AG08396 (cell line): ENCODE measurements at regions not wholly inside any gene's neighbourhood (a gene's known extent, or its start where the extent isn't known, plus 50 kb on each side); places are given as distances from the start of the nearest gene placed in this dataset.

Experiments
- DNase-seq: peaks from one replicate; pipeline ENCODE4 v3.0.0; 2012; ENCODE audit warnings: low spot score, mixed read lengths

DNA sequence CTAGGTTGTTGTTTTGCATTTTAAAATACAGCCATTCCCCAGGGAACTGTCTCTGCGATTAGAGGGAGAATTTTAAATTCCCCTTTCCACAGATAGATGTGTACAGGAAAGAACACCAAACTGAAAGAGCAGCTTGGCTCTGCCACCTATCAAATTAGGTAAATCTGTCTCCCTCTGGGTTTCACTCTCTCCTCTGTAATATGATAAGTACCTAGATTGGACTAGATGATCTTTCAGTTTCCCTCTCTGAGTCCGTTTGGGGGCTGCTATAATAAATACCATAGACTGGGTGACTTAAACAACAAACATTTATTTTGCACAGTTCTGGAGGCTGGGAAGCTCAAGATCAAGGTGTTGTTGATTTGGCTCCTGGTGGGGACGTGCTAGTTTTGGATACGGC, 186.0 kb downstream of the KIF20B start:
- DNase-seq: no peak

DNA sequence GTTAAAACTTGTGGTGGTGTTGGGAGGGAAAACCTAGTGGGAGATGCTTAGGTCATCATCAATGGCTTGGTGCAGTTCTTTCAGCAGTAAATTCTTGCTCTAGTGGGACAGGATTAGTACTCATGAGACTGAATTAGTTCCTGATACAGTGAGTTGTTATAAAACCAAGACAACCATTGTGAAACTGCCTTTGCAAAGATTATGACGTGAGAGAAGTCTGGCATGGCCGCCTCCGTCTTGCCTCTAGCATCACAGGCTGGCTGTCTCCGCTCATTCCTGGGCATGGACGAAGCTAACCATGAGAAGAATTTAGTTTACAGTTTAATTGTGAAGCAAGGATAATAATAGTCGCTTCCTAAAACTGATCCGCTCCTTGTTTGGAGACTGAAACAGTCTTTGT, 186.4 kb downstream of the KIF20B start:
- DNase-seq: no peak

DNA sequence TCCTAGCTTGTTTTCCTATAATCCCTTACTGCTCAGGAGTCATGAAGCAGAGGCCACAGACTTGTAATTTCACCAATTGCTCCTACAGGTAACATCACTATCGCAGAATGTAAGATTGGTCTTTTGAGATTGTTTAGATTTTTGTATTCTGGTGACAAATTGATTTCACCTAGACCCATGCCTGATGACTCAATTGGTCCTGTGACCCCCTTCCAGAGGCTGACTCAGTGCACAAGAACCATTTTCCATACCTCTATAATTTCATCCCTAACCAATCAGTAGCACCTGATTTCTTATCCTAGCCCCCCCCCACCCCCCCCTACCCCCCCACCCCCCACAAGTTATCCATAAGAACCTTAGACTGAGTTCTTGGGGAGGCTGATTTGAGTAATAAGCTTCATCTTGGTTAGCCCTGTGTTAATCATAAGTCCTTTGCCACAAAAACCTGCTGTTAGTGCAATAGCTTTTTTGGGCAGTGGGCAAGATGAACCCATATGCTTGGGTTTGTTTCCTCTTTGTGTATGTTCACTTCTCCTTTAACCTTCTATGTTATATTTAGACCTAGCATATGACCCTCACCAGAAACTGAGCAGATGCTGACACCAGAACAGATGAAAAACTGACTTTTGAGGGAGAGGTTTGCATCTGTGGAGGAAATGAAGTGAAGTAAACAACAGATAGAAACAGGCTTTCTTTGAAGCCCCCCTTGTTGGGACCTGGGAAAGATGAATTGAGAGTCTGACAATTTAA, 187.1 kb downstream of the KIF20B start:
- DNase-seq: no peak

DNA sequence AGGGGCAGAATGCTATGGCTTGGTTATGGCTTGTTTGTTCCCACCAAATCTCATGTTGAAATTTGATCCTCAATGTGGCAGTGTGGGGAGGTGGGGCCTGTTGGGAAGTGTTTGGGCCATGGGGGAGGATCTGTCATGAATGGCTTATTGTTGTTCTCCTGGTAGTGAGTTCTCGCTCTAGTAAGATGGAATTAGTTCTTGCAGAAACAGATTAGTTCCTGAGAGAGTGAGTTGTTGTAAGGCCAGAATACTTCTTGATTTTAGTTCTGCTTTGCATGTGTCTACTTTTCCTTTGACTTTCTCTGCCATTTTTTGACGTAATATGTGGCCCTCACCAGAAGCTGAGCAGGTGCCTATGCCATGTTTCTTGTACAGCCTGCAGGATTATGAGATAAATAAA, 188.2 kb downstream of the KIF20B start:
- DNase-seq: no peak

DNA sequence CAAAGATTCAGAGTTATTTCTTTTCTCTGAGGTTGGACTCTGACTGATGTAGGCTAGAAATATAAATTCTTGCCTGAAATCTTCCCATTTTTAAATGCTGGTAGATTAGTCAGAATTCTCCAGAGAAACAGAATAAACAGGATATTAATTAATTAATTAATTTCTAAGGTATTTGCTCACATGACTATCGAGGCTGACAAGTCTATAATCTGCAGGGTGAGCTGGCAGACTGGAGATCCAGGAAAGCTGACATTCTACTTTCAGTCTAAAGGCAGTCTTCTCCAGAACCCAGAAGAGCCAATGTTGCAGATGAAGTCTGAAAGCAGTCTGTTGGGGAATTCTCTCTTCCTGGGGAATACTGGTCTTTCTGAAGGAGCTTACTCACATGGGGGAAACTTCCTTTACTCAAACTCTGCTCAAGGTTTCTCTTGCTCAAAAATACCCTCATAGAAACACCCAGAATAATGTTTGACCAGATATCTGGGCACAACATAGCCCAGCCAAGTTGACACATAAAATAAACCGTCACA, 189.7 kb downstream of the KIF20B start:
- DNase-seq: no peak

DNA sequence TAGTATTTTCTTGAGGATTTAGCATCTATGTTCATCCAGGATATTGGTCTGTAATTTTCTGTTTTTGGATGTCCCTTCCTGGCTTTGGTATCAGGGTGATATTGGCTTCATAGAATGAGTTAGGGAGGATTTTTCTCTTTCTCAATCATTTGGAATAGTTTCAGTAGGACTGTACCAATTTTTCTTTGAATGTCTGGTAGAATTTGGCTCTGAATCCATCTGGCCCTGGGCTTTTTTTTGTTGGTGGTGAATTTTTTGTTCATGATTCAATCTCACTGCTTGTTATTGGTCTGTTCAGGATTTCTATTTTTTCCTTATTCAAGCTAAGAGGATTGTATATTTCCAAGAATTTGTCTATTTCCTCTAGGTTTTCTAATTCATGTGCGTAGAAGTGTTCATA, 192.7 kb downstream of the KIF20B start:
- DNase-seq: no peak

DNA sequence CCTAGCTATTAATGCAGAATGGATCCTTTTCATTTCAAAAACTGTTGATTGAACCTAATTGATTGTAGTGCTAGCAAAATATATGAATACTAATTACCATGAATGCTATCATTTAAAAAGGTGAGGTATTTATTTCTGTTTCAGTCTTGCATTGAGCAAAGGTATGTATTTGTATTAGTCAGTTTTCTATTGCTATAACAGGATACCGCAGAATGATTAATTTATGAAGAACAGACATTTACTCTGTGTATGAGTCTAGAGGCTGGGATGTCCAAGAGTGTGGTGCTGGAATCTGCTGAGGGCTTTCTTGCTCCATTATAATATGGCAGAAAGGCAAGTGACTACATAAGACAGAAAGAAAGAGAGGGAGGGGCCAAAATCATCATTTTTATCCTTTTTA, 199.2 kb downstream of the KIF20B start:
- DNase-seq: no peak

DNA sequence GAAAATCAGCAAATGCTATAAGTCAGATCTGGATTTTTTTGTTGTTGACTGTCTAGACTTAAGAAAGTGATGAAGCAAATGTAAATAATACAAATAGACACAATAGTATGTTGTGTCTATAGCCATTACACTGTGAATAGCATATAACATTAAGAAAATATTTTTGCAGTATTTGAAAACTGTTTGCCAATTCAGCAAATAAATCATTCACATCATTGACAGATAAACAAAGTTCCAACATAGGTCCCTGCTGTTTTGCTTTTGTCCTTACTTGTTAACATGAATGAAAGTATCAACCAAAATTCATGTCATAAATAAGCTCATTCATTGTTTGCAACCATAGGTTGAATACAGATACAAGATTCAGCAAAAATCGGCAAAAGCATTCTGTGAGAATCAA, 200.5 kb downstream of the KIF20B start:
- no peak for DNase-seq

DNA sequence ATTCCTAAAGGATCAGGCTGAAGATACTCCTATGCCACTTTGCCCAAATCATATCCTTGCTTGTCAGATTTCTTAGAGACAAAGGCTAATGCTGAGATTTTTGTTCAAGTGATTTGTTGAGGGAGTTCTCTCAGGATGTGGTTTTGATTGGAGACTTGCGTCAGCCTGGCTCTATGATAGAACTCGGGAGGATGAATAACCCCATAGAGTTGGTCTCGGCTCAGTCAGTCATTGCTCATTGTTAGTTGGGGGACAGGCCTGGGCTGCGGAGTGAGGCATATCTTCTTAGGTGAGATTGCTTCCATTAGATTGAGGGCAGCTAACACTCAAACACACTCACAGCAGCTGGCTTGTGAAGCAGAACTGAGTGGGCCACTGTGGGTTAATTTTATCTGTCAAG, 203.4 kb downstream of the KIF20B start:
- DNase-seq: no peak

DNA sequence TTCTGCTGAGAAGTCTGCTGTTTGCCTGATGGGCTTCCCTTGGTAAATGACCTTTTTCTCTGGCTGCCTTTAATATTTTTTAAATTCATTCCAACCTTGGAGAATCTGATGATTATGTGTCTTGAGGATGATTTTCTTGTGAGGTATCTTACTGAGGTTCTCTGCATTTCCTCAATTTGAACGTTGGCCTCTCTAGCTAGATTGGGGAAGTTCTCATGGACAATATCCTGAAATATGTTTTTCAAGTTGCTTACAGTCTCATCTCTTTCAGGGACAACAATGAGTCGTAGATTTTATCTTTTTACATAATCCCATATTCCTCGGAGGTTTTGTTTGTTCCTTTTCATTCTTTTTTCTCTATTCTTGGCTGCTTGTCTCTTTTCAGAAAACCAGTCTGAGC, 208.4 kb downstream of the KIF20B start:
- no peak for DNase-seq

DNA sequence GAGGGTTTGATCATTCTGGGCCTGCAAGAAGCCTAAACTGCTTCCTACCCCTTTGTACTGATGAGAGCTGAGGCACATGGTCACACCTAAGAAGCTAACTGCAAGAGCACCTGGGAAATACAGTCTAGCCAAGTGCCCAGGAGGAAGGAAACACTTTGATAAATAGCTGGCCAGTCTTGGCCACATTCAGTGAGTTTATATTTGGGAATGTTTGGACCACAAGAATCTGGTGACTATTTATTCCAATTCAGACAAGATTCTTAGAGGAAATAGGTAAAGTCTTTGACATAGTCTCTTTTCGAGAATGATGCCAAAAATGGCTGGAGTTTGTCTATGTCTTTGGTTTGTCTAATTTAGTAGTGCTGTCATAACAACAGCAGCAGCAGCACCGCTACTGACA, 213.6 kb downstream of the KIF20B start:
- DNase-seq: no peak

DNA sequence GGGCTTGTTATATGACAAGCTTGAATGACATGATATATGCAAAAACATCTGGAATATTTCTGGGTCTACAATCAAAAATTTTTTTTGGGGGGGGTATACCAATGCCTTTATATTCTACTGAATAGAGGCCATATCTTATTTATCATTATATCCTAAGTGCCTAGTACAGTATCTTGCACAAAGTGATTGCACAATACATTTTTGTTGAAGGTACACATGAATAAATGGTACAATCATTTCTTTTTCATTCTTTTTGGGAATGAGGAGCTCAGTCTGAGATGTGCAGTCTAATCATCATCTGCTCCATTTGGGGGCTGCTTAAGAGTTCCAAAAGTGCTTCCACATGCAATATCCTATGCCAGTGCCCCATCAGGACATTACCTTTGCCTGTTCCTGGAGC, 214.6 kb downstream of the KIF20B start:
- DNase-seq: no peak

DNA sequence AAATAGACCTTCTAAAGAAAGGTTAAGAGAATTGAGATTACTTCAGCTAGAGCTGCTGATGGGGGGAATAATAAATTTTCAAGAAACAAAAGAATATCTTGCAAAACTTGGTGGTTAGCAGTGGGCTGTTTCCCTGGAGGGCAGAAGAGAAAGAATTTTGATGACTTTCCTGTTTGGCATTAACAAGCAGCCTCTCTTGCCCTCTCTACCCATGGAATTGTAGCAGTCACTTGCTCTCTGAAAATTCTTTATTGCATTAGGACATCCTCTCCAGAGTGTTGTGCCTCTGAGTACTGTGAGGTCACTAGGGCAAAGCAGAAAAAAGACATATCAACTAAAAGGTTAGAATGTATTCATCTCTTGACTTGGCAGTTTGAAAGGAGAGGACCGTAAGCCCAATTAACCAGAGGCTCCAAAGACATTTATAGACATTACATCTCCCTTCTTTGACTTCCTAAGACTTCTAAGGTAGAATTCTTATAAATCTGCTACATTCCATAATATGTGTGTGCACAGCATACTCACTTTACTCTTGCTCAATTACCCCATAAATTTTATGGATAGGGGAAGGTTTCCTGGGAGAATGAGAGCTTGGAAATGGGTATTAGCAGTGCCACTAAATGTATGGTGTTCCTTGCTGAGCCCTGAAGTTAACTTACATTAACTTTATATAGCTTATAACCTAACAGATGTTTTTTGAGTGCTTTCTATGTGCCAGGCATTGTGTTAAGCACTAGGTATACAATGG, 215.3 kb downstream of the KIF20B start:
- DNase-seq: no peak

DNA sequence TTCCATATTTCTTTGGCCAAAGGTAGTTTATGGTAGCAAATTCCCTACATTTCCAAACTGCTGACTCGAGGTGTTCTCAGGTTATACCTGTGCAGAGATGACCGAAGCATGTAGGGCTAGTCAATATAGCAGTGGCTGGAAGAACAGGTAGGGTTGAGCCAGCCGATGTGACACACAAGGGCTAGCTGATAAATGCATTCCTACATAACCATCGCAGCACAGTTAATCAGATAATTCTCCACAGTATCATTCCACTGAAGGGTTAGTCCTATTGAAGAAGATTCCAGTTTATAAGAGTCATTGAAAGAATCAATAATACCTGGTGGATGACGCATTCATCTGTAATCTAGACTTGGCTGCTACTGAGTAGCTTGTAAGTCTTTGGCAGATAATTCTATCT, 220.0 kb downstream of the KIF20B start:
- no peak for DNase-seq

DNA sequence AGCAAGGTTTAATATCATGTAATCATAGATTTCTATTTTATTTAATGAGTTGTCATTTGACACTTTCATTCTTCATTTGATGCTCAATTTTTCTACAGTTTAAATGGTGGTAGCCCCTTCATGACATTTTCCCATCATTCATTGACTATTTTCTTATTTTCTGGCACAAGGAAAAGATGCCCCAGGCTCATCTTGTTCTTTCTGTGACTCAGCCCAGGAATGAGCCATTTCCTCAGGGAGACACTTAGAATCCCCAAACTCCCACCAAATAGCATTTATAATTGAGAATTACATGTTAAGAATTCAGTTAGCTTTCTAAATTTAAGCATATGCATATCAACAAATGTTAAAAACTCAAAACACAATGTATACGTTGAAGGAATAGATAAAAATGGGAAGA, 222.3 kb downstream of the KIF20B start:
- DNase-seq: no peak

DNA sequence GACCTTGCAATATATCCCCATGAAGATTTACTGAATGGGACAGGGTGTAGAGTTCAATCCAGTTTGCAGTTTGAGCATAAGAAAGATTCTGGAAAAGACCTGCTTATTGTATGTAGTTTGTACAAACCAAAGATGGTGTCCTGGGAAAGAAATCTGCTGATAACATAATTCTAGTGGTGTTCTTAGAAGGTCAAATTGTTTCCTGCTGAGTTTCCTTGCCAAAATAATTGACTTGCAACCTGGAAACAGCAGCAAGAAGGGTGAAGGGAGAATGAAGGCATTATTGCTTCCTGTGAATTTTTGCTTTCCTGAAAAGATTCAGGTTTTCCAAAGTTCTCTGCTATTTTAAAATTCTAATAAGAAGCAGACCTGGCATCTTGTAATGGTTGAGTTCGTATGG, 222.9 kb downstream of the KIF20B start:
- no peak for DNase-seq

DNA sequence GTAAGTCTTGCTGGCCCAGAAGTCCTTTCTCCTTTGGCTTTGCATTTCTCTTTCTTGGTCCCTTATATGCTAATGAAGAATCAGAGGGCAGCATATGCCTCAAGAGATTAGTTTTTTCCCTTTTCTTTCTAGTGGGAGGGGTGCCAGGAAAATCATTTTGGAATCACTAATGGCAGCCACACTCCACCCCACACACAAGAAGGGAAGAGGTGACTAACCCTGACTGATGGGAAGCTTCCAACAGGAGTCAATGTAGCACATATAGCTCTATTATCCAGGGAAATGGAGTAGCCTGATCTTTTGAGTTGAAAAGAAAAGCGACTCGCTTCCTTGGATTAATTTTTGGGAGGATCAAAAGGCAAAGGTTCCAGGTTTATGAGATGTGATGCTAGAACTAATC, 225.3 kb downstream of the KIF20B start:
- DNase-seq: no peak

DNA sequence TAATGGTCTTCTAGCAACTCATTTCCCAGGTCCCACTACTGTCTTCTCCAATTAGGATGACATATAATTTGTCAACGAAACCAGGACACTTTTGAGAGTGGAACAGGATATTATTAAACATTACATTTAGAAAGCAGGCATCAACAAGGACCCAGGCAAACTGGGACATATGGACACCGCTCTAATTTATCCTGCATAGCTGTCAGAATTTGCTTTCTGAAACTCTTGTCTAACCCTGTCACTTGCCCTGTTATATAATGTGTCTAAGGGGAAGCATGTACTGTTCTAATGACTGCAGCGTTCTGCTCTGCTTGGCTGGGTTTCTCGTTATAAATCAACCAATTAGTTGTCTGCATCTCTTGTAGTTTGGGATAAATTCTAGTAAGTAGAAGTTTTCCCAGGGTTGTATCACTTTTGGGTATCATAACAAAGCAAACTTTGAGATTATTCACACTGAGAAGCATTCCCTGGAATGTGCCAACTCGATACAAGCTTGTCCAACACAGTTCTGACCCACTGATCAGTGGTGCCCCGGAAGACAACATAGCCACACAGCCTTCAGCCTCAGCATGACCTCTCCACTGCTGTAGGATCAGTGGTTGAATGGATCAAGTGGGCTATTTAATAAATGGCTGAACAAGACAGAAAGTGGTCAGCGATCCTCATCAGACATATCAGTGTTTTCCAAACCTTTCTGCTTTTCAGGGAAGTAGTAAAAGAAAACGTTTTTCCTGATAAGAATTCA, 228.1 kb downstream of the KIF20B start:
- DNase-seq: no peak

DNA sequence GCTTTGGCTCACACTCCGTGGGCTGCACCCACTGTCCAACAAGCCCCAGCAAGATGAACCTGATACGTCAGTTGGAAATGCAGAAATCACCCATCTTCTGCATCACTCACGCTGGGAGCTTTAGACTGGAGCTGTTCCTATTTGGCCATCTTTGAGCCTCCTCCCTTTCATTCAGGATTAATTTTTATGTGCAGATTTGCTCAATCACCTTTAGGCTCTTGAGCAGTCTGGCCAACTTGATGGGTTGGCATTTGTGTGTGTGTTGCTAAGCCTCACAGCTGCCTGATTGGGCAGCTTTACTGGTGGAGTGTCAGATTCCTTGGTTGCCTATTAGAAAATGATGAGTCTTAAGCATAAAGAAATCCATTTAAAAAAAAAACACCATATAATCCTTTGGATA, 236.1 kb downstream of the KIF20B start:
- no peak for DNase-seq

DNA sequence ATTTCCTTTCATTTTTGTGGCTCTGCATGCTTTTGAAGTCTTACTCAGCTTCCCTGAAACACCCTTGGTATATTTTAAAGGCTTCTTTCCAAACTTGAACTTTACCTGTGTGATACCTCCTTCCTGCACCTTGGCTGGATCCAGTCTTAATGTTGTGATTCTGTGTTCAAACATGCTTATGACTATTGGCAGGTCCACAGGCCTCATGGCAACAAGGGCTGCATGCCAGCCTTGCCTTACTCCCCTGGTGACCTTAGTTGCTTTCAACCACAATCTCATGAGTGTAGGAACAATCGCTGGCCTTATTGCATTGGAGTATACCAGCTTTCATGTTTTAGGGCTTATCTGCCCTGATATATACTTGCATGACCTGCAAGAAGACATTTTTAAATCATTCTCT, 238.7 kb downstream of the KIF20B start:
- DNase-seq: no peak

DNA sequence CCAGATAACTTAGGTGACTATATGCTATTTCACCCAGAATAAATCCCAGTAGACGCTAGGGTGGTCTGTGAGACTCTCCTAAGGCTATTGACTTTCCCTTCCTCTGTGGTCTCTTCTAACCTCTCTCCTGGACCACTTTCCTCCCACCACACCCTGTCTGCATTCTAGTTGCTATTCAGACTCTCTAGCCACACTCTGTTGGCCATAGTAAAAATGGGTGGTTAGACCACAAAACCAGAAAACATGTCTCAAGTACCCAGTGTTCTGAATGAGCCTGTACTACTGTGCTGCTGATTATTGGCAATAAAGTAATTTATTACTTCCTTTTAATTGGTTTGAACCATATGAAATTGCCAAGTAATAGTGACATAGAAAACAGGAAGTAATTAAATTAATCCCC, 240.8 kb downstream of the KIF20B start:
- no peak for DNase-seq

DNA sequence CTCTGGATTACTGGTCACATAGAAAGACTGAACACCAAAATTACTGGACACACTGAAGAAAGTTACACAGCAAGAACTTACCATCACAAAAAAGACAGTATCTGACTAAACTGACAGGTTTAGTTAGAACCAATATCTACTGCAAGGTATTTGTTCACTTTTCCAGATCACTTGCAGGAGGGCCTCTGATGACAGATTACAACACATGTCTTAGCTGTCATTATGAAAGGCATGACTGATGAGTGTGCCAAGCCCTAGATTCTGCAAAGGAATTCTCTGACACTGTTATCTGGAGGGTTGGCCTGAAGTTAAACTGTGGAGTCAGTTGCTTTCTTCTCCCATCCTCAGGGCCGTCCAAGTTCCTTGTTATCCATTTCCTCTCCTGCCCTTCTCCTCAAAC, 242.7 kb downstream of the KIF20B start:
- no peak for DNase-seq

DNA sequence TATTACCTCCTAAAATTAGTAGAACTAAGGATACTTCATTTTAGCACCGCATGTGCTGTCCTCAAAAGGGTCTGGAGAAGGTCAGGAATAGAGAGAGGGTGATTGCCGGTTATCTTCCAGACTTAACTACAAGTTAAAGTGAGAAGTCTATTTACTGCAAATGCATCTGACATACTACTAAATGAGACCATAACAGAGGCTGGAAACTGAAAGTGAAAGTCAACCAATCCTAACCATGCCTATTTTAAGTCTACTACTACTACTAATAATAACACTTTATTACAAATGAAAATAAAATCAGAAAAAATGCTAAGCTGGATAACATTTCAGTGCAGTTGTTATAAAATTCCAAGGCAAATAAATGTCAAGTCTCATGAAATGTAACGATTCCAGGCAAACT, 244.7 kb downstream of the KIF20B start:
- DNase-seq: no peak
